ENCODE measurements at regions not wholly inside any gene's neighbourhood (a gene's known extent, or its start where the extent isn't known, plus 50 kb on each side); places are given as distances from the start of the nearest gene placed in this dataset.

- no peak for DNase-seq (ENCODE audit: low read depth)
- TF ChIP-seq CTCF (IDR thresholded peaks at IDR 0.05; ENCODE audit: control insufficient read depth, insufficient read depth, low read depth, low read length, missing control alignments), result no peak
- H3K4me3 ChIP-seq (ENCODE audit: control insufficient read depth, low read depth, low read length), result no peak overlapping the region
These were observed 313.3 kb upstream of the ACTRT1 start for GRCh38 chrX:128365492-128365891.

GRCh38 chrX:128335671-128336070 lies 283.5 kb upstream of the ACTRT1 start:
- DNase-seq (ENCODE audit: low read depth), result no peak
- no peak overlapping the region for H3K4me3 ChIP-seq (ENCODE audit: control insufficient read depth, low read depth, low read length)
- TF ChIP-seq CTCF (IDR thresholded peaks at IDR 0.05; ENCODE audit: control insufficient read depth, insufficient read depth, low read depth, low read length, missing control alignments), result no peak

GRCh38 chrX:128334821-128335220 lies 282.6 kb upstream of the ACTRT1 start:
- H3K4me3 ChIP-seq (ENCODE audit: control insufficient read depth, low read depth, low read length), result no peak overlapping the region
- no peak for DNase-seq (ENCODE audit: low read depth)
- no peak for TF ChIP-seq CTCF (IDR thresholded peaks at IDR 0.05; ENCODE audit: control insufficient read depth, insufficient read depth, low read depth, low read length, missing control alignments)

- H3K4me3 ChIP-seq (ENCODE audit: control insufficient read depth, low read depth, low read length), result no peak overlapping the region
- no peak for DNase-seq (ENCODE audit: low read depth)
- no peak for TF ChIP-seq CTCF (IDR thresholded peaks at IDR 0.05; ENCODE audit: control insufficient read depth, insufficient read depth, low read depth, low read length, missing control alignments)
These were observed 258.7 kb upstream of the ACTRT1 start for GRCh38 chrX:128310912-128311311.

GRCh38 chrX:128309311-128309710 lies 257.1 kb upstream of the ACTRT1 start:
- TF ChIP-seq CTCF (IDR thresholded peaks at IDR 0.05; ENCODE audit: control insufficient read depth, insufficient read depth, low read depth, low read length, missing control alignments), result no peak
- no peak overlapping the region for H3K4me3 ChIP-seq (ENCODE audit: control insufficient read depth, low read depth, low read length)
- DNase-seq (ENCODE audit: low read depth), result no peak

- TF ChIP-seq CTCF (IDR thresholded peaks at IDR 0.05; ENCODE audit: control insufficient read depth, insufficient read depth, low read depth, low read length, missing control alignments), result no peak
These were observed 242.0 kb upstream of the ACTRT1 start for GRCh38 chrX:128294198-128294597.

GRCh38 chrX:128287693-128288092 lies 235.5 kb upstream of the ACTRT1 start:
- TF ChIP-seq CTCF (IDR thresholded peaks at IDR 0.05; ENCODE audit: control insufficient read depth, insufficient read depth, low read depth, low read length, missing control alignments), result no peak

More at GRCh38 chrX:128294198-128294597, 242.0 kb upstream of the ACTRT1 start:
- H3K4me3 ChIP-seq (ENCODE audit: control insufficient read depth, low read depth, low read length), result no peak overlapping the region
- no peak for DNase-seq (ENCODE audit: low read depth)

More at GRCh38 chrX:128287693-128288092, 235.5 kb upstream of the ACTRT1 start:
- no peak for DNase-seq (ENCODE audit: low read depth)
- no peak overlapping the region for H3K4me3 ChIP-seq (ENCODE audit: control insufficient read depth, low read depth, low read length)

Data from AG09309 (cell line).